HG02870 (cell line): ENCODE measurements at regions not wholly inside any gene's neighbourhood (a gene's known extent, or its start where the extent isn't known, plus 50 kb on each side); places are given as distances from the start of the nearest gene placed in this dataset.
"Not testable (repeated sequence)": the region's sequence is repeated elsewhere in the genome, so short reads cannot be mapped to it uniquely, and the experiment has no call there.

ENCODE experiments used
- ATAC-seq: cut with Tn5 transposase; IDR thresholded peaks from one replicate; pipeline ENCODE4 v1.9.1; 2021; ENCODE audit warnings: mild to moderate bottlenecking, moderate library complexity; ENCODE audit not compliant: unreplicated experiment

DNA sequence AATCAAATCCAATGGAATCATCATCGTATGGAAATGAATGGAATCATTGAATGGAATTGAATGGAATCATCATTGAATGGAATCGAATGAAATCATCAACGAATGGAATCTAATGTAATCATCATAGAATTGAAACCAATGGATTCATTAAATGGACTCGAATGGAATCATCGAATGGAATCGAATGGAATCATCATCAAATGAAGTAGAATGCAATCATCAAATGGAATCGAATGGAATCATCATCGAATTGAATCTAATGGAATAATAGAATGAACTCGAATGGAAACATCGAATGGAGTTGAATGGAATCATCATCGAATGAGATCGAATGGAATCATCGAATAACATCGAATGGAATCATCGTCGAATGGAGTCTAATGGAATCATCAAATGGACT, 232.8 kb downstream of the SHCBP1 start:
- not testable (repeated sequence) for ATAC-seq

DNA sequence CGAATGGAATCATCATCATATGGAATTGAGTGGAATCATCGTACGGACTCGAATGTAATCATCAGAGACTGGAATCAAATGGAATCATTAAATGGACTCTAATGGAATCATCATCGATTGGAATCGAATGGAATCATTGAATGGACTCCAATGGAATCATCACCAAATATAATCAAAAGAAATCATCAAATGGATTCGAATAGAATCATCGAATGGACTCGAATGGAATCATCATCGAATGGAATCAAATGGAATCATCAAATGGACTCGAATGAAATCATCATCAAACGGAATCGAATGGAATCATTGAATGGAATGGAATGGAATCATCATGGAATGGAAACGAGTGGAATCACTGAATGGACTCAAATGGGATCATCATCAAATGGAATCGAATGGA, 233.5 kb downstream of the SHCBP1 start:
- ATAC-seq, result not testable (repeated sequence)

DNA sequence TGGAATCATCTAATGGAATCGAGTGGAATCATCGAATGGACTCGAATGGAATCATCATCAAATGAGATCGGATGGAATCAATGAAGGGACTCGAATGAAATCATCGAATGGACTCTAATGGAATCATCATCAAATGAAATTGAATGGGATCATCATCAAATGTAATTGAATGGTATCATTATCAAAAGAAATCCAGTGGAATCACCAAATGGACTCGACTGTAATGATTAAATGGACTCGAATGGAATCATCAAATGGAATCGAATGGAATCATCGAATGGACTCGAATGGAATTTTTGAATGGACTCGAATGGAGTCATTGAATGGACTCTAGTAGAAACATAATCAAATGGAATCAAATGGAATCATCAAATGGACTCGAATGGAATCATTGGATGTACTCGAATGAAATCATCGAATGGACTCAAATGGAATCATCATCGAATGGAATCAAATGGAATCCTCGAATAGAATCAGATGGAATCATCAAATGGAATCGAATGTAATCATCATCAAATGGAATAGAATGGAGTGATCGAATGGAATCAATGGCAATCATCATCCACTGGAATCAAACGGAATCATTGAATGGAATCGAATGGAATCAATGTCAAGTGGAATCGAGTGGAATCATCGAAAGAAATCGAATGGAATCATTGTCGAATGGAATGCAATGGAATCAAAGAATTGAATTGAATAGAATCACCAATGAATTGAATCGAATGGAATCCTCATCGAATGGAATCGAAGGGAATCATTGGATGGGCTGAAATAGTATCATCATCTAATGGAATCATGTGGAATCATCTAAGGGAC, 234.2 kb downstream of the SHCBP1 start:
- peak; percentile 7 for ATAC-seq

DNA sequence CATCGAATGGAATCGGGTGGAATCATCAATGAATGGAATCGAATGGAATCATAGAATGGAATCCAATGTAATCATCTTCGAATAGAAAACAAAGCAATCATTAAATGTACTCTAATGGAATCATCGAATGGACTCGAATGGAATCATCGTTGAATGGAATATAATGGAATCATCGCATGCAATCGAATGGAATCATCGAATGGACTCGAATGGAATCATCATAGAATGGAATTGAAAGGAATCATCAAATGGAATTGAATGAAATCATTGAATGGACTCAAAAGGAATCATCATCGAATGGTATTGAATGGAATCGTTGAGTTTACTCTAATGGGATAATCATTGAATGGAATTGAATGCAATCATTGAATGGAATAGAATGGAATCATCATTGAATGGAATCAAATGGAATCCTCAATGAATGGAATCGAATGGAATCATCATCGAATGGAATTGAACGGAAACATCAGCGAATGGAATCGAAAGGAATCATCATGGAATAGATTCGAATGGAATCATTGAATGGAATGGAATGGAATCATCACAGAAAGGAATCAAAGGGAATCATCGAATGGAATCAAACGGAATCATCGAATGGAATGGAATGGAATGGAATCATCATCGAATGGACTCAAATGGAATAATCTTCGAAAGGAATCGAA, 234.9 kb downstream of the SHCBP1 start:
- ATAC-seq, result not testable (repeated sequence)

DNA sequence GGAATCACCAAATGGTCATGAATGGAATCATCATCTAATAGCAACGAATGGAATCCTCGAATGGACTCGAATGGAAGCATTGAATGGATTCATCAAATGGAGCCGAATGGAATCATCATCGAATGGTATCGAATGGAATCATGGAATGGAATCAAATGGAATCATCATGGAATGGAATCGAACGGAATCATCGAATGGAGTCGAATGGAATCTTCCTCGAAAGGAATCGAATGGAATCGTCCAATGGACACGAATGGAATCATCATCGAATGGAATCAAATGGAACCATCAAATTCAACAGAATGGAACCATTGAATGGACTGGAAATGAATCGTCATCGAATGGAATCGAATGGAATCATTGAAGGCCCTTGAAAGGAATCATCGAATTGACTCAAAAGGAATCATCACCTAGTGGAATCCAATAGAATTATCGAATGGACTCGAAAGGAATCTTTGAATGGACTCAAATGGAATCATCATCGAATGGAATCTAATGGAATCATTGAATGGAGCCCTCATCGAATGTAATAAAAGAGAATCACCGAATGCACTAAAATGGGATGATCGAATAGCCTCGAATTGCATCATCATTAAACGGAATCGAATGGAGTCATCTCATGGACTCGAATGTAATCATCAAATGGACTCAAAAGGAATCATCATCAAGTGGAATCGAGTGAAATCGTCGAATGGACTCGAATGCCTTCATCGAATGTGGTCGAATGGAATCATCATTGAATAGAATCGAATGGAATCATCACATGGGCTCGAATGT, 236.7 kb downstream of the SHCBP1 start:
- ATAC-seq, result not testable (repeated sequence)

DNA sequence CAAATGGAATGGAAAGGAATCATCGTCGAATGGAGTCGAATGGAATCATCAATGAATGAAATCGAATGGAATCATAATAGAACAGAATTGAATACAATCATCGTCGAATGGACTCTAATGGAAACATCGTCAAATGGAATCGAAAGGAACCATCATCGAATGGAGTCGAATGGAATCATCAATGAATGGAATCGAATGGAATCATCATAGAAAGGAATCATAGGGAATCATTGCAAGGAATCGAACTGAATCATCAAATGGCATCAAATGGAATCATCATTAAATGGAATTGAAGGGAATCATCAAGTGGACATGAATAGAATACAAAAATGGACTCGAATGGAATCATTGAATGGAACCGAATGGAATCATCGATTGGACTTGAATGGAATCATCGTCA, 237.6 kb downstream of the SHCBP1 start:
- not testable (repeated sequence) for ATAC-seq

DNA sequence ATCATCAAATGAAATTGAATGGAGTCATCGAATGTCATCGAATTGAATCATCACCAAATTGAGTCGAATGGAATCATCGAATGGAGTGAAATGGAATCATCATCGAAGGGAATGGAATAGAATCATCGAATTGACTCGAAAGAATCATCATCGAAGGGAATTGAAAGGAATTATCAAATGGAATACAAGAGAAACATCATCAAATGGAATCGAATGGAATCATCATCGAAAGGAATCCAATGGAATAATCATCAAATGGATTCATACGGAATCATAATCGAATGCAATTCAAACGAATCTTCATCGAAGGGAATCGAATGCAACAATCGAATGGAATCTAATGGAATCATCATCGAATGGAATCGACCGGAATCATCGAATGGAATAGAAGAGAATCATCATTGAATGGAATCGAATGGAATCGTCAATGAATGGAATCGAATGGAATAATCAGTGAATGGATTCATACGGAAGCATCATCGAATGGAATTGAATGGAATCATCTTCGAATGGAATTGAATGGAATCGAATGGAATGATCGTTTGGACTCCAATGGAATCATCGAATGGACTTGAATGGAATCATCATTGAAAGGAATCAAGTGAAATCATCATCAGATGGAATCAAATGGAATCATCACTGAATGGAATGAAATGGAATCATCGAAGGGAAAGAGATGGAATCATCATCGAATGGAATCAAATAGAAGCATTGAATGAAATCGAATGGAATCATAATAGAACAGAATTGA, 238.2 kb downstream of the SHCBP1 start:
- ATAC-seq, result not testable (repeated sequence)

DNA sequence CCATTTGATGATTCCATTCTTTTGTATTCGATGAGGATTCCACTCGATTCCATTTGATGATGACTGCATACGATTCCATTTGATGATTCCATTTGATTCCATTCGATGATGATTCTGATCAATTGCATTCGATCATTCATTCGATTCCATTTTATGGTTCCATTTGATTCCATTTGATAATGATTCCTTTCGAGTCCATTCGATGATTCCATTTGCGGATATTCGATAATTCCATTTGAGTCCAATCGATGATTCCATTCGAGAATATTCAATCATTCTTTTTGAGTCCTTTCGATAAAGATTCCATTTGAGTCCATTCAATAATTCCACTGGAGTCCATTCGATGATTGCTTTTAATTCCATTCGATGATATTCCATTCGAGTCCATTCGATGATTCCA, 239.1 kb downstream of the SHCBP1 start:
- ATAC-seq, result not testable (repeated sequence)

DNA sequence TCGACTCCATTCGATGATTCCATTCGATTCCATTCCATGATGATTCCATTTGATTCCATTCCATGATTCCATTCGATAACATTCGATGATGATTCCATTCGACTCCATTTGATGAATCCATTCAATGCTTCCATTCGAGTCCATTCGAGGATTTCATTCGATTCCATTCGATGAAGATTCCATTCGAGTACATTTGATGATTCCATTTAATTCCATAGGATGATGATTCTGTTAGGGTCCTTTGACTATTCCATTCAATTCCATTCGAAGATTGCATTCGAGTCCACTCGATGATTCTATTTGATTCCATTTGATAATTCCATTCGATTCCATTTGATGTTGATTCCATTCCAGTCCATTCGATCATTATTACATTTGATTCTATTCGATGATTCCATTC, 239.8 kb downstream of the SHCBP1 start:
- not testable (repeated sequence) for ATAC-seq
